ENCODE measurements at regions not wholly inside any gene's neighbourhood (a gene's known extent, or its start where the extent isn't known, plus 50 kb on each side); places are given as distances from the start of the nearest gene placed in this dataset.

- DNase-seq (ENCODE audit: low spot score) = no peak
Observed at GRCh38 chr7:121810831-121811672, 61.9 kb upstream of the PTPRZ1 start.

- no peak for DNase-seq (ENCODE audit: low spot score)
Observed at GRCh38 chr7:121807078-121807477, 65.9 kb upstream of the PTPRZ1 start.

- DNase-seq (ENCODE audit: low spot score) = no peak
Observed at GRCh38 chr7:121803039-121803438, 69.9 kb upstream of the PTPRZ1 start.

- DNase-seq (ENCODE audit: low spot score) = no peak
Observed at GRCh38 chr7:121800916-121801675, 71.9 kb upstream of the PTPRZ1 start.

GRCh38 chr7:121798896-121799295 is 74.1 kb upstream of the PTPRZ1 start:
- DNase-seq (ENCODE audit: low spot score) = no peak

GRCh38 chr7:121798453-121798840 is 74.5 kb upstream of the PTPRZ1 start:
- no peak for DNase-seq (ENCODE audit: low spot score)

GRCh38 chr7:121797657-121798452 is 75.1 kb upstream of the PTPRZ1 start:
- DNase-seq (ENCODE audit: low spot score) = no peak

- DNase-seq (ENCODE audit: low spot score) = no peak
Observed at GRCh38 chr7:121796936-121797656, 75.9 kb upstream of the PTPRZ1 start.

- DNase-seq (ENCODE audit: low spot score) = no peak
Observed at GRCh38 chr7:121796381-121796780, 76.6 kb upstream of the PTPRZ1 start.

GRCh38 chr7:121795736-121796135 is 77.2 kb upstream of the PTPRZ1 start:
- DNase-seq (ENCODE audit: low spot score) = no peak

- no peak for DNase-seq (ENCODE audit: low spot score)
Observed at GRCh38 chr7:121793716-121794115, 79.2 kb upstream of the PTPRZ1 start.

GRCh38 chr7:121777672-121778071 is 95.3 kb upstream of the PTPRZ1 start:
- DNase-seq (ENCODE audit: low spot score) = no peak

GRCh38 chr7:121774563-121774962 is 98.4 kb upstream of the PTPRZ1 start:
- DNase-seq (ENCODE audit: low spot score) = no peak

- no peak for DNase-seq (ENCODE audit: low spot score)
Observed at GRCh38 chr7:121766676-121767075, 106.3 kb upstream of the PTPRZ1 start.

GRCh38 chr7:121761399-121761798 is 111.6 kb upstream of the PTPRZ1 start:
- no peak for DNase-seq (ENCODE audit: low spot score)

- DNase-seq (ENCODE audit: low spot score) = no peak
Observed at GRCh38 chr7:121755818-121756552, 117.0 kb upstream of the PTPRZ1 start.

GRCh38 chr7:121755286-121755685 is 117.7 kb upstream of the PTPRZ1 start:
- DNase-seq (ENCODE audit: low spot score) = no peak

- no peak for DNase-seq (ENCODE audit: low spot score)
Observed at GRCh38 chr7:121753944-121754343, 119.0 kb upstream of the PTPRZ1 start.

- DNase-seq (ENCODE audit: low spot score) = peak; percentile 30
Observed at GRCh38 chr7:121752706-121753105, 120.3 kb upstream of the PTPRZ1 start.

GRCh38 chr7:121748546-121748945 is 124.4 kb upstream of the PTPRZ1 start:
- DNase-seq (ENCODE audit: low spot score) = no peak

GRCh38 chr7:121745856-121746255 is 127.1 kb upstream of the PTPRZ1 start:
- DNase-seq (ENCODE audit: low spot score) = no peak
